ENCODE measurements at regions not wholly inside any gene's neighbourhood (a gene's known extent, or its start where the extent isn't known, plus 50 kb on each side); places are given as distances from the start of the nearest gene placed in this dataset.
A peak's percentile ranks its signal among the peaks of the same experiment; 100 is the strongest.

DNA sequence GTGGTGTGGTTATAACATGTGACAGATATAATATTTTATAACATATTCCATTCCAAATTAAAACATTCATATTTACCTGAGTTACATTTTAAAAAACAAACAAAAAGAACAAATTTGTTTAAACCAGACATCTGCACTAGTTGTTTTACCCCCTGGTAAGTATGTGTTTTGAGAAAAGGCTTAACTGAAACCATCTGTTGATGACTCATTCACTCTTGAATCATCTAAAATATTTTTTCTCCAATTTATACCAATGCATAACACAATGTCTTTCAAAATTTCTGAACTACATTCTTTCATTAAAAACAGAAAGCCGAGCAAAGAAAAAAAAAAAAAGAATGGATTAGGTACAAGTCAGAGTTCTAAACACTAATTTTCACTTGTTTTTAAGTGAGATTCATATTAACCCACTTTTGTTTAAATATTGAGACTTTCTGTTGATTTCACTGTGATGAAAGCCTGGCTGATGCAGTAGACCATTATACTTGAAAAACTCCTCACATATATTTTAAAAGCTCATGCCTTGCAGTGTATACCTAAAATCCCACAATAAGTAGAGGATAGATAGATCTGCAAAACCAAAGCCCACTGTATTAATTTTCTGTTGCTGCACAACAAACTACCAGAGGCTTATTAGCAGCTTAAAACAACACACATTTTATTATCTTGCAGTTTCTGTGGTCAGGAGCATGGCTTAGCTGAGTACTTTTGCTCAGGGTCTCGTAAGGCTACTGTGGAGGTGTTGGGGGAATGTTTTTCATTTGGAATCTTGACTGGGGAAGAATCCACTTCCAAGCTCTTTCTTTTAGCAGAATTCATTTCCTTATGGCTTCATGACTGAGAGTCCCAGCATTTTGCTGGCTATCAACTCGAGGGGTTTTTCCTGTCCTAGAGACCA, 221.5 kb downstream of the PCDH18 start:
- DNase-seq (ENCODE audit: low spot score), result no peak

GRCh38 chr4:137310166-137310565, 222.1 kb downstream of the PCDH18 start:
- DNase-seq (ENCODE audit: low spot score), result no peak

DNA sequence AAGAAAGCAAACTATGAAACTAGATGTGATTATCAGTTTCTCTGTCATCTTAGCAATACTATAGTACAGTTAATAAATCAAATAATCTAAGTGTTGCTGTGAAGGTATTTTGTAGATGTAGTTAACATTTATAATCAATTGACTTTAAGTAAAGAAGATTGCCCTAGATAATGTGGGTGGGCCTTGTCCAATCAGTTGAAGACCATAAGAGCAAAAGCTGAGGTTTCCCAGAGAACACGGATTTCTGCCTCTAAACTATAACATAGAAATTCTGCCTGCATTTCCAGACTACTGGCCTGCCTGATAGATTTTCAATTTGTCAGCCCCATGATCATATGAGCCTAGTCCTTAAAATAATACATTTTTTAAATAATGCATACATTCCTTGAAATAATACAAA, 222.9 kb downstream of the PCDH18 start:
- no peak for DNase-seq (ENCODE audit: low spot score)

GRCh38 chr4:137307806-137308205, 224.5 kb downstream of the PCDH18 start:
- no peak for DNase-seq (ENCODE audit: low spot score)

GRCh38 chr4:137300776-137301175, 231.5 kb downstream of the PCDH18 start:
- no peak for DNase-seq (ENCODE audit: low spot score)

DNA sequence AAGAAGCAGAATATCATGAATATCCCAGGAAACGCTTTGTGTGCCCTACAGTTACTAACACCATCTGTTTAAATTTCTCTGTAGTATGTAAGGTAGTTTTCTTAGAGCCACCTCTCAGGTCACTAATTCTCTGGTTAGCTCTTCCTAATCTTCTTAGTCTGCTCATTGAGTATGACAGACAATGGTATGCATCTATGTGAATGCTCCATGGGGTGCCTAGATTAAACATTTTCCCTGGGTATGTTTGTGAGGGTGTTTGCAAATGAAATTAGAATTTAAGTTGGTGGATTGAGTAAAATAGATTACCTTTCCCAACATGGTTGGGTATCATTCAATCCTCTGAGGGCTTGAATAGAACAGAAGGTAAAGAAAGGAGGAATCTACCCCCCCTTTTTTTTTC, 233.0 kb downstream of the PCDH18 start:
- no peak for DNase-seq (ENCODE audit: low spot score)

DNA sequence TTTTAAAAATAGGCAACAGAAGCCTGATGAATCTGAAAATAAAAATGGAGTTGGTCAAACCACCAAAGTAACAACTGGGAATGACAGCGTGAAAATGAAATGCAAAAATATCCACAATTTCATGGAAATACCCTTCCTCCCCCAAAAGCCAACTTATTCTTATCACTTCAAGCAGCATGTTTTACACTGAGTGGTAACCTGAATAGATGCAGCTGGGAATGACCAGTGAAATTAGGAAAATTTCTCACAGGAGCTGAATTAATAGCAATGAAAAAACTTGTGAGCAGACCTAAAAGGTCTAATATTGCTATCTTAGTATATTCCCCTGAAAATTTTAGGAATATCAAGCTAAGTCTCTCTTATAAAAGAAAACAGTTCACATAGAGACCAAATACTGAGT, 239.0 kb downstream of the PCDH18 start:
- no peak for DNase-seq (ENCODE audit: low spot score)

GRCh38 chr4:137283737-137284136, 248.6 kb downstream of the PCDH18 start:
- no peak for DNase-seq (ENCODE audit: low spot score)

DNA sequence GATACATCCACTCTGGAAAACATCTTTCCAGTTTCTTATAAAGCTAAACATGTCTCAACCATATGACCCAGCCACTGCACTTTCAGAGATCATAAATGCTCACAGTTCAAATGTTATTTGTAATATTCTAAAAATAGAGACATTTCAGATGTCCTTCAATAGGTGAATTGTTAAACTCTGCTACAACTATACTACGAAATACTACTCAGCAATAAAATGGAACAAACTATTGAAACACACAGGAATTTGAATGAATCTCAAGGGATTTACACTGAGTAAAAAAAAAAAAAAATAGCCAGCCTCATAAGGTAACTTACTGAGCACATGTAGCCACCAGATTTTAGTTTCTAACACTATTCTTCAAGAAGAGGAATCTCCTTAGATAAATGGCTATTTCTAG, 253.9 kb downstream of the PCDH18 start:
- no peak for DNase-seq (ENCODE audit: low spot score)

DNA sequence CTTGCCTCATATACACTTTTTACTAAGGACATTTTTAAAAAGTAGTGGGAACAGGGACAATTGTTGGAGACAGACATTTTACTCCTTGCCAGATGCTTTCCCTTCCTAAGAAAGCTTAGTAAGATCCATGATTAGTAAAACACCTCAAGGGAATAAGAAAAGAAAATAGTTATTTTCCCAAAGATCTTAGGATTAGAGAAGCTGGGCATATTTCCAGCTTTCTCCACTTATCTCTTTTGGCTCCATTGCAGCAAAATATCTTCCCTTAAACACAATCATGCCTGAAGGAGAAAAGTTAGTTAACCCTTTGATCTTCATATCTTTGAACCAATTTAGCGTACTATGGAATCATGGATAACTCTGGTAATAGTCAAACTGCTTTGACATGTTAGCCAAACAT, 257.9 kb downstream of the PCDH18 start:
- no peak for DNase-seq (ENCODE audit: low spot score)

GRCh38 chr4:137267024-137267423, 265.3 kb downstream of the PCDH18 start:
- no peak for DNase-seq (ENCODE audit: low spot score)

- DNase-seq (ENCODE audit: low spot score), result no peak
Measured at GRCh38 chr4:137266511-137266910, 265.8 kb downstream of the PCDH18 start.

DNA sequence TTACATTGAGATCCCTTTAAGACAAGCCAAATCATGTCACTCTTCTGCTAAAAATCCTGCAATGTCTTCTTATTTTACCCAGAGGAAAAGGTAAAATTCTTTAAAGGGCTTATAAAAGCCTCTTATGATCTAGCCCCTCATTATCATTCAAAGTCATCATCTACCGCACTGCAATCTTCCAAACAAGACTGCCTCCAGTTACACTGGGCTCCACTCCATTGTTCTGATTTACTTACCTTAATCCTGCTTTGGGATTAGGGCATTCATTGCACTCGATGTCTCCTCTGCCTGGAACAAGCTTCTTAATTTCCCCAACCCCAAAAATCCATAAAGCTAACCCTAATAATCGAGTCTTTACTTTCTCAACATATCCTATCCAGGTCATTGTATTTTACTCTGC, 269.1 kb downstream of the PCDH18 start:
- no peak for DNase-seq (ENCODE audit: low spot score)

GRCh38 chr4:137253949-137254348, 278.3 kb downstream of the PCDH18 start:
- no peak for DNase-seq (ENCODE audit: low spot score)

GRCh38 chr4:137249112-137249511, 283.2 kb downstream of the PCDH18 start:
- DNase-seq (ENCODE audit: low spot score), result no peak

GRCh38 chr4:137238456-137239162, 293.7 kb downstream of the PCDH18 start:
- no peak for DNase-seq (ENCODE audit: low spot score)

- no peak for DNase-seq (ENCODE audit: low spot score)
Measured at GRCh38 chr4:137226900-137227299, 305.4 kb downstream of the PCDH18 start.

DNA sequence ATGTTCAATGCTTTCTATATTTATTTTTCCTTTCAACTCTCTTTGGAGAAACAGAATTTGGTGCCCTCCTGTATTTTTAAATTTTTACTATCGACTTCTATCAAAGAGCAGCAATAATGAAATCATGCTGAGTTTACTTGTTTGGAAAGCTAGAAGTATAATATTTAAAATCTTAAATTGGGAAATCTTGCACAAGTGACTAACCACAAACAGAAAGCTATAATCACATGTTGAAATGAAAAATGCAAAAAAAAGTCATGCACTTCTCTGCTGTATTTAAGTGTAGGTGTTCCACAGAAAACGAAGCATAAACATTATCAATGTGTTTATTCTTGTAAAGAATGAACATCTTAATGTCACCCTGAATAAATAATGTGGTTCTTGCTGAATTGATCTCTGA, 306.1 kb downstream of the PCDH18 start:
- DNase-seq (ENCODE audit: low spot score), result no peak

DNA sequence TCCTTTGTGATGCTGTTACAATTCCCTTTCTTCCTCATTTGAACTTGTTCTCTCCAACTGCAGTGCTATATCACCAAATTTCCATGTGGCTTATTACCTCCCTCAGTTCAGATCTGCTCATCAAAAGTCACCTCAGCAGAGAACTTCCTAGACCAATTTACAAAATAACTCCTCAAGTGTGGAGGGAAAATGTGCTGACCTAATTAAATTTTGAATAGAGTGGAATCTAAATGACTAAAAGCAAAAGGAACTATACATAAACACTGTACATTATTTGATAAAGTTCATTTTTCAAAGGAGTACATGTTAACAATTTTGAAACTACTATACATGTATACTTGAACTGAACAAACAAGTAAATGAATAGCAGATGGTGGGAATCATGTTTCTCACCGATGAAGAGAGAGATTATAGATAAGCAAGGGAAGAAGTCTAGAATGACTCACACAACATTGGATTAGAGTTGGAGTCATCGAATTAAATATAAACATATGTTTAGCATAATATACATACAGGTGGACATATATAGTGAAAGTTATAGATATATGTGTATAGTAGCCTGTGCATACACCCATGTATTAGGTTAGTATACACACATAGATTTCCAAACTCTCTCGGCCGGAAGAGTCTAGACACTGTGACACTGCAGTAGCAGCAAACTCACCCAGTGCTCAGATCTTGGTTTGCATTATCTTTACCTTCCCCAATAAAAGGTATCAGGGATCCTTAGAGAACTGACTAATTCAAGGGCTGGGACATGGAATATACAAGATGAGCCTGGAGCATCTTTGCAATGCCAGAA, 318.7 kb downstream of the PCDH18 start:
- DNase-seq (ENCODE audit: low spot score), result no peak

GRCh38 chr4:137212601-137213000, 319.7 kb downstream of the PCDH18 start:
- DNase-seq (ENCODE audit: low spot score), result peak; percentile 16

DNA sequence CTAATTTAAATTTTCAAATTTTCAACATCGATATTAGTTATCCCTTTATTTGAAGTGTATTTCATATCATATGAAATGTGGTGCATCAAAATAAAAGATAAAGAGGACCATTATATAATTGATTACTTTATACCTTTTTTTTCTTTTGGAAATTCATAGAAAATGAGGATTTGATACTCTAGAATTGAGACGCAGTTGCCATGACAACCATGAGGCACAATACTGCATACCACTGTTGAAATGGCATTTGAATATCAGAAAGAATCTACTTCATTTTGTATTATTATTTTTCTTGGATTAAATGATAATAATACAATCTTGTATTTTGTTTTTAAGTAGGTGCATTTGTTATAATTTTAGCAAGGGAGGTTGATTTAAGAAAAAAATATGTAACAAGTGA, 323.1 kb downstream of the PCDH18 start:
- DNase-seq (ENCODE audit: low spot score), result no peak

DNA sequence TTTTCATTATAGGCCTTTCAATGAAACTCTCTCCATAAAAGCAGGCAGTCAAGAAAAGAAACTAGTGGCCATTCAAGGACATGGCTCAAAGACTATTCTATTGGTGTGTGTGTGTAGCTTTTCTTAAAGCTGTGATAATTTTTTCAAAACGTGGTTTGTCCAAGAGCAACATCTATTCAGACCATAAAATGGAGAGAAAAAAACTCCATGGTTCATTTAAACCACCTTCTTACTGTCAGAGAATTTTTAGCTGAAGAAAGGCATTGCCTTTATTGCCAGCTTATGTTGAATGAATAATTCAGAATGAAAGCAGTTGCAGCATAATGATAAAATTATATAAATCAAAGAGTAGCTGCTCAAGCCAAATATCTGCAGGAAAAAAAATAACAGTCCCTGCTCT, 325.5 kb downstream of the PCDH18 start:
- DNase-seq (ENCODE audit: low spot score), result no peak

- DNase-seq (ENCODE audit: low spot score), result no peak
Measured at GRCh38 chr4:137203601-137204000, 328.7 kb downstream of the PCDH18 start.

Data from putamen (tissue), 1 donor.